WTC11 (cell line): ENCODE measurements at regions not wholly inside any gene's neighbourhood (a gene's known extent, or its start where the extent isn't known, plus 50 kb on each side); places are given as distances from the start of the nearest gene placed in this dataset.

Source experiments
- ATAC-seq: fragments of 200-7000 bp; cut with Tn5 transposase; 2 replicates; pipeline ENCODE4 v1.10.0; 2021; ENCODE audit warnings: mild to moderate bottlenecking, moderate library complexity
- CTCF ChIA-PET: fragments of 300-600 bp; sonication (Branson Sonifier 250); formaldehyde crosslinking; loops from one replicate; lab custom pipeline; 2021; ENCODE audit warnings: antibody characterized with exemption; lab: Charles Lee
- POLR2A ChIA-PET: fragments of 350-600 bp; sonication (Branson Sonifier 250); formaldehyde crosslinking; loops from one replicate; lab custom pipeline; 2021; ENCODE audit warnings: antibody characterized with exemption; lab: Charles Lee
- DNase-seq: peaks from one replicate; pipeline ENCODE4 v3.0.0; 2021; ENCODE audit warnings: low spot score
- H3K27ac Mint-ChIP-seq: 2 replicates; pipeline ENCODE4 v1.8.0; 2021; ENCODE audit warnings: mixed read lengths
- H3K27me3 Mint-ChIP-seq: 2 replicates; pipeline ENCODE4 v1.8.0; 2021; ENCODE audit warnings: low read depth, mild to moderate bottlenecking, moderate library complexity, mixed read lengths
- H3K36me3 Mint-ChIP-seq: 2 replicates; pipeline ENCODE4 v1.8.0; 2021; ENCODE audit warnings: mixed read lengths
- H3K4me1 Mint-ChIP-seq: 2 replicates; pipeline ENCODE4 v1.8.0; 2022; ENCODE audit warnings: mixed read lengths
- H3K4me3 Mint-ChIP-seq: 2 replicates; pipeline ENCODE4 v1.8.0; 2021; ENCODE audit warnings: mild to moderate bottlenecking, moderate library complexity, mixed read lengths
- H3K9me3 Mint-ChIP-seq: 2 replicates; pipeline ENCODE4 v1.8.0; 2021; ENCODE audit warnings: mixed read lengths
- CDX4 ChIP-seq: fragments of 250-450 bp; sonication (Bioruptor Pico); IDR thresholded peaks from 2 replicates; pipeline ENCODE4 v1.9.0; 2021; ENCODE audit warnings: moderate library complexity, mild to moderate bottlenecking, inconsistent platforms, borderline replicate concordance
- CREM ChIP-seq: sonication (generic); formaldehyde crosslinking; IDR thresholded peaks from 2 replicates; pipeline ENCODE4 v1.8.1; 2022; ENCODE audit warnings: mild to moderate bottlenecking, missing genetic modification reagents, moderate library complexity
- CTCF ChIP-seq: fragments of 200-600 bp; IDR thresholded peaks from 2 replicates; pipeline ENCODE4 v1.8.0; 2022; ENCODE audit warnings: antibody characterized with exemption
- ETV6 ChIP-seq: sonication (generic); formaldehyde crosslinking; IDR thresholded peaks from 2 replicates; pipeline ENCODE4 v1.8.1; 2022; ENCODE audit warnings: mild to moderate bottlenecking, missing genetic modification reagents
- GRHL2 ChIP-seq: fragments of 250-450 bp; sonication (Bioruptor Pico); IDR thresholded peaks from 2 replicates; pipeline ENCODE4 v1.8.0; 2022; ENCODE audit warnings: mild to moderate bottlenecking, moderate library complexity; ENCODE audit not compliant: insufficient replicate concordance, severe bottlenecking
- HMGXB4 ChIP-seq: sonication (generic); formaldehyde crosslinking; IDR thresholded peaks from 2 replicates; pipeline ENCODE4 v1.8.1; 2023; ENCODE audit warnings: mild to moderate bottlenecking, moderate library complexity, missing genetic modification reagents
- NFE2L1 ChIP-seq: sonication (generic); formaldehyde crosslinking; IDR thresholded peaks from 2 replicates; pipeline ENCODE4 v1.8.1; 2023; ENCODE audit warnings: missing genetic modification reagents
- NR1H2 ChIP-seq: sonication (generic); formaldehyde crosslinking; IDR thresholded peaks from 2 replicates; pipeline ENCODE4 v1.9.0; 2021; ENCODE audit warnings: mild to moderate bottlenecking, moderate library complexity, missing genetic modification reagents
- SMAD4 ChIP-seq: sonication (generic); formaldehyde crosslinking; IDR thresholded peaks from 2 replicates; pipeline ENCODE4 v1.8.0; 2022; ENCODE audit warnings: mild to moderate bottlenecking, missing genetic modification reagents
- SOX15 ChIP-seq: fragments of 250-450 bp; sonication (Bioruptor Pico); IDR thresholded peaks from 2 replicates; pipeline ENCODE4 v1.9.0; 2021; ENCODE audit warnings: mild to moderate bottlenecking
- STAT6 ChIP-seq: sonication (generic); formaldehyde crosslinking; conservative IDR thresholded peaks from 2 replicates; pipeline ENCODE4 v1.8.1; 2023; ENCODE audit warnings: mild to moderate bottlenecking, low read depth, missing genetic modification reagents, moderate library complexity
- TEAD4 ChIP-seq: sonication (generic); formaldehyde crosslinking; IDR thresholded peaks from 2 replicates; pipeline ENCODE4 v1.8.0; 2022; ENCODE audit warnings: mild to moderate bottlenecking, missing genetic modification reagents
- USF1 ChIP-seq: sonication (generic); formaldehyde crosslinking; IDR thresholded peaks from 2 replicates; pipeline ENCODE4 v1.8.0; 2022; ENCODE audit warnings: mild to moderate bottlenecking, missing genetic modification reagents
- ZBTB21 ChIP-seq: sonication (generic); formaldehyde crosslinking; IDR thresholded peaks from 2 replicates; pipeline ENCODE4 v1.8.1; 2023; ENCODE audit warnings: mild to moderate bottlenecking, missing genetic modification reagents, borderline replicate concordance
- ZNF281 ChIP-seq: sonication (generic); formaldehyde crosslinking; IDR thresholded peaks from 2 replicates; pipeline ENCODE4 v1.8.0; 2023; ENCODE audit warnings: mild to moderate bottlenecking, missing genetic modification reagents
- ZNF317 ChIP-seq: sonication (generic); formaldehyde crosslinking; IDR thresholded peaks from 2 replicates; pipeline ENCODE4 v1.8.1; 2023; ENCODE audit warnings: low read depth, mild to moderate bottlenecking, moderate library complexity, missing genetic modification reagents, borderline replicate concordance
- ZNF396 ChIP-seq: fragments of 250-450 bp; sonication (Bioruptor Pico); IDR thresholded peaks from 2 replicates; pipeline ENCODE4 v1.8.0; 2021; ENCODE audit warnings: mild to moderate bottlenecking, moderate library complexity, borderline replicate concordance

GRCh38 chr4:112854420-112854819, 195.0 kb upstream of the ANK2 start:
- DNase-seq (no peak), ATAC-seq (peak; percentile 57)
- H3K27me3 Mint-ChIP-seq: no peaks in the 10 kb centered on the region
- H3K27ac Mint-ChIP-seq: peak overlapping the region; percentile 11
- peaks cover 43% of the 10 kb centered on the region for H3K4me1 Mint-ChIP-seq
- H3K36me3 Mint-ChIP-seq: peaks cover 3% of the 10 kb centered on the region
- peaks cover 4% of the 10 kb centered on the region for H3K9me3 Mint-ChIP-seq
- POLR2A ChIA-PET: interaction anchor here (0.7 kb wide), 1 partner anchor 37 kb away, joined by 3 read pairs; no protein-coding TSS in a partner anchor
- CTCF ChIA-PET: interaction anchor here (0.8 to 1.9 kb wide), 6 partner anchors 11 to 331 kb away, joined by 3 to 10 read pairs (median 4); no protein-coding TSS in a partner anchor
- TF ChIP-seq USF1: no peak
- TF ChIP-seq ZNF317: no peak
- TF ChIP-seq NFE2L1: no peak
- TF ChIP-seq TEAD4 (CRISPR knock-in tag): no peak
- TF ChIP-seq HMGXB4 (CRISPR knock-in tag): no peak
- no peak for TF ChIP-seq ZBTB21 (CRISPR knock-in tag)
- H3K4me3 Mint-ChIP-seq: no peak overlapping the region

- Mint-ChIP-seq H3K4me1 (peaks cover 49% of the 10 kb centered on the region), H3K36me3 (peaks cover 3% of the 10 kb centered on the region), H3K4me3 (no peak overlapping the region), H3K9me3 (peaks cover 4% of the 10 kb centered on the region), H3K27me3 (no peaks in the 10 kb centered on the region), H3K27ac (no peak overlapping the region)
- DNase-seq (no peak), ATAC-seq (no peak)
- ChIA-PET POLR2A (no interaction called here), CTCF (interaction anchor here (0.8 to 1.9 kb wide), 6 partner anchors 12 to 332 kb away, joined by 3 to 10 read pairs (median 4); no protein-coding TSS in a partner anchor)
- TF ChIP-seq CREM (no peak), NR1H2 (CRISPR knock-in tag) (no peak), GRHL2 (no peak), STAT6 (no peak)
Observed at GRCh38 chr4:112855058-112855457, 194.4 kb upstream of the ANK2 start.

GRCh38 chr4:112857461-112857860, 192.0 kb upstream of the ANK2 start:
- ChIA-PET POLR2A (no interaction called here), CTCF (interaction anchor here (1.5 kb wide), 1 partner anchor 81 kb away, joined by 3 read pairs; no protein-coding TSS in a partner anchor)
- H3K9me3 Mint-ChIP-seq: no peaks in the 10 kb centered on the region
- no peak for DNase-seq
- TF ChIP-seq ZNF396 (no peak), ETV6 (CRISPR knock-in tag) (no peak), SOX15 (no peak)
- no peak overlapping the region for H3K4me3 Mint-ChIP-seq
- no peak overlapping the region for H3K27ac Mint-ChIP-seq
- H3K4me1 Mint-ChIP-seq: peaks cover 73% of the 10 kb centered on the region
- H3K27me3 Mint-ChIP-seq: no peaks in the 10 kb centered on the region
- ATAC-seq: peak; percentile 5; the same call in 1 of the 2 replicates
- no peaks in the 10 kb centered on the region for H3K36me3 Mint-ChIP-seq

- H3K4me1 Mint-ChIP-seq: peaks cover 77% of the 10 kb centered on the region
- H3K27ac Mint-ChIP-seq: peak overlapping the region; percentile 79
- no peak for DNase-seq
- TF ChIP-seq ZNF281 (CRISPR knock-in tag) (no peak), NR1H2 (CRISPR knock-in tag) (no peak), CTCF (no peak), SMAD4 (CRISPR knock-in tag) (no peak), CDX4 (no peak)
Observed at GRCh38 chr4:112858751-112859150, 190.7 kb upstream of the ANK2 start.

More at GRCh38 chr4:112858751-112859150, 190.7 kb upstream of the ANK2 start:
- no peak overlapping the region for H3K4me3 Mint-ChIP-seq
- CTCF ChIA-PET: interaction anchor here (1.5 kb wide), 1 partner anchor 80 kb away, joined by 3 read pairs; no protein-coding TSS in a partner anchor
- POLR2A ChIA-PET: no interaction called here
- ATAC-seq: no peak
- H3K27me3 Mint-ChIP-seq: no peaks in the 10 kb centered on the region
- H3K9me3 Mint-ChIP-seq: peaks cover under 1% of the 10 kb centered on the region; the same call in 1 of the 2 replicates
- 0 out of 2 replicates have a peak, but pooled peaks cover under 1% of the 10 kb centered on the region for H3K36me3 Mint-ChIP-seq
